ENCODE measurements at regions not wholly inside any gene's neighbourhood (a gene's known extent, or its start where the extent isn't known, plus 50 kb on each side); places are given as distances from the start of the nearest gene placed in this dataset.

- whole genome bisulfite sequencing, 2 experiments (ENCODE audit: extremely low coverage in 1 of 2, insufficient coverage in 1 of 2, insufficient read length in 1 of 2, insufficient replicate concordance in 2 of 2, low coverage in 1 of 2, low lambda C conversion rate in 2 of 2, missing lambda C conversion rate in 1 of 2) = 66% methylated on average over 8 of the region's 8 CpGs; no CpG with 5 or more reads in 1 of the 2 experiments
- Histone ChIP-seq H3K4me2 (ENCODE audit: insufficient read depth in 1 of 2, low read depth in 2 of 2, low read length in 2 of 2) (no peak overlapping the region), H2BK120ac (replicated peaks; ENCODE audit: low read depth, low read length) (no peak overlapping the region), H2AFZ (ENCODE audit: low read length) (no peak overlapping the region), H3K14ac (ENCODE audit: insufficient read length) (no peak overlapping the region), H3K4ac (replicated peaks; ENCODE audit: insufficient read length, low read depth, low read length) (no peak overlapping the region), H2BK5ac (ENCODE audit: low read depth, low read length) (no peak overlapping the region), H4K5ac (ENCODE audit: insufficient read length, low read depth, low read length) (no peak overlapping the region), H3K79me2 (ENCODE audit: control insufficient read depth in 1 of 2, insufficient read depth in 2 of 2, low read length in 2 of 2) (no peaks in the 10 kb centered on the region), H3K27me3 (replicated peaks in 1 of 4; ENCODE audit: control insufficient read depth in 3 of 4, extremely low read depth in 1 of 4, insufficient read depth in 3 of 4, low read length in 3 of 4) (no peaks in the 10 kb centered on the region), H3K79me1 (ENCODE audit: low read depth, low read length) (no peaks in the 10 kb centered on the region), H3K4me3 (ENCODE audit: extremely low read depth in 1 of 4, insufficient read depth in 2 of 4, low read depth in 3 of 4, low read length in 4 of 4) (no peak overlapping the region), H3K9me3 (ENCODE audit: insufficient read depth in 2 of 2, low read depth in 1 of 2, low read length in 1 of 2) (no peaks in the 10 kb centered on the region), H3K18ac (ENCODE audit: extremely low read depth, low read length) (no peak overlapping the region), H3K9ac (replicated peaks in 1 of 4; ENCODE audit: extremely low read depth in 1 of 4, low read depth in 3 of 4, low read length in 3 of 4) (no peak overlapping the region), H3K56ac (replicated peaks; ENCODE audit: insufficient read length, low read depth, low read length) (no peak overlapping the region), H2BK15ac (ENCODE audit: low read length) (no peak overlapping the region), H3K4me1 (replicated peaks in 1 of 4; ENCODE audit: control insufficient read depth in 3 of 4, insufficient read depth in 4 of 4, low read length in 3 of 4) (peaks cover 0 to 3% (median 0%) of the 10 kb centered on the region in 4 experiments; a peak in 2 of 7 replicates), H2BK12ac (ENCODE audit: low read depth, low read length) (no peak overlapping the region), H3K36me3 (ENCODE audit: control insufficient read depth in 2 of 4, insufficient read depth in 4 of 4, low read length in 3 of 4) (no peaks in the 10 kb centered on the region), H2AK5ac (ENCODE audit: low read depth, low read length) (no peak overlapping the region), H3K23me2 (ENCODE audit: low read depth, low read length) (no peaks in the 10 kb centered on the region; the same call in 1 of the 2 replicates), H3K23ac (ENCODE audit: insufficient read length) (no peak overlapping the region), H3K27ac (ENCODE audit: low read depth, low read length) (no peak overlapping the region), H4K8ac (ENCODE audit: extremely low read depth, insufficient read depth, low read length) (no peak overlapping the region), H4K91ac (replicated peaks; ENCODE audit: insufficient read length, low read length) (no peak overlapping the region), H2BK20ac (ENCODE audit: low read length) (no peak overlapping the region), H4K20me1 (replicated peaks in 1 of 2; ENCODE audit: control insufficient read depth in 1 of 2, insufficient read depth in 2 of 2, low read length in 2 of 2) (no peaks in the 10 kb centered on the region)
- CTCF ChIA-PET (ENCODE audit: partially characterized antibody) = interaction anchor here (1.0 to 6.0 kb wide), 6 partner anchors 11 to 234 kb away, joined by 3 to 36 read pairs (median 3); no protein-coding TSS in a partner anchor
- POLR2A ChIA-PET (ENCODE audit: partially characterized antibody) = no interaction called here
- FAIRE-seq = no peak
- DNase-seq (ENCODE audit: low read depth in 1 of 2, low spot score in 2 of 2) = no peak
- no peak for TF ChIP-seq E2F6 (IDR thresholded peaks at IDR 0.05)
- no peak for TF ChIP-seq TAF7 (optimal IDR thresholded peaks at IDR 0.05; ENCODE audit: borderline replicate concordance, low read depth, low read length)
- no peak for TF ChIP-seq CHD2 (IDR thresholded peaks at IDR 0.05; ENCODE audit: low read length)
- no peak for TF ChIP-seq PHF8 (conservative IDR thresholded peaks at IDR 0.05; ENCODE audit: low read depth, low read length)
- no peak for TF ChIP-seq SAP30 (IDR thresholded peaks at IDR 0.05; ENCODE audit: insufficient read depth, insufficient replicate concordance, low read length)
- TF ChIP-seq RFX5 (IDR thresholded peaks at IDR 0.05; ENCODE audit: borderline replicate concordance, low read depth, low read length) = no peak
- TF ChIP-seq BCL11A (IDR thresholded peaks at IDR 0.05; ENCODE audit: low read depth in 2 of 2, low read length in 2 of 2) = no peak
- no peak for TF ChIP-seq RBBP5 (IDR thresholded peaks at IDR 0.05; ENCODE audit: borderline replicate concordance, low read depth, low read length)
- no peak for TF ChIP-seq TCF12 (IDR thresholded peaks at IDR 0.05; ENCODE audit: low read depth, low read length)
- no peak for TF ChIP-seq POLR2AphosphoS5 (IDR thresholded peaks at IDR 0.05; ENCODE audit: low read depth, low read length)
- no peak for TF ChIP-seq NRF1 (IDR thresholded peaks at IDR 0.05; ENCODE audit: low read depth, low read length)
- TF ChIP-seq JUN (IDR thresholded peaks at IDR 0.05; ENCODE audit: low read depth, low read length) = no peak
- no peak for TF ChIP-seq ATF3 (IDR thresholded peaks at IDR 0.05; ENCODE audit: insufficient read depth, low read depth, low read length)
- no peak for TF ChIP-seq CTBP2 (IDR thresholded peaks at IDR 0.05; ENCODE audit: borderline replicate concordance, insufficient read depth, insufficient read length, low read length)
These were observed 133.9 kb upstream of the IGSF21 start for GRCh38 chr1:17973694-17974093.
